T-helper 2 cell (primary cell): ENCODE measurements at regions not wholly inside any gene's neighbourhood (a gene's known extent, or its start where the extent isn't known, plus 50 kb on each side); places are given as distances from the start of the nearest gene placed in this dataset.
A peak's percentile ranks its signal among the peaks of the same experiment; 100 is the strongest.
"Not testable (repeated sequence)": the region's sequence is repeated elsewhere in the genome, so short reads cannot be mapped to it uniquely, and the experiment has no call there.

Experiments
- DNase-seq, 5 experiments: peaks; one replicate each; pipeline versions ENCODE4 v3.0.0 to v3.0.0-alpha.2; 2012 to 2022

DNA sequence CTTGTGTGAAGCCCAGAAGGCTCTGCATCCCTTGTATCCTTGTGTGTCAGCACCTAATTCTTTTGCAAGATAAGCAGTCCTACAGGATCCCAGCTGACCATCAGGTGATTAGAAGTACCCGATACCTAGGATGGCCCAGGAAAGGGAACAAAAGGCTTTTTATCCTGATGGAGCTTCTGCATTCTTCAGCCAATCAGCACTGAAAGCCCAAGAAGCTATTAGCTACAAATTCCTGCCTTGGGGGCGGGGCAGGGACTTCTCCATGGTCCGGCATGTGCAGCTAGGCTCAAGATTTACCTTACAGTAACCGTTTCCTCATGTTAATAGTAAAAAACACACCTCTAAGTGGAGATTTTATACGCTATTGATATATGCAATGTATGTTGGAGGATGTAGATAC, 264.6 kb upstream of the THUMPD2 start:
- DNase-seq, result no peak

DNA sequence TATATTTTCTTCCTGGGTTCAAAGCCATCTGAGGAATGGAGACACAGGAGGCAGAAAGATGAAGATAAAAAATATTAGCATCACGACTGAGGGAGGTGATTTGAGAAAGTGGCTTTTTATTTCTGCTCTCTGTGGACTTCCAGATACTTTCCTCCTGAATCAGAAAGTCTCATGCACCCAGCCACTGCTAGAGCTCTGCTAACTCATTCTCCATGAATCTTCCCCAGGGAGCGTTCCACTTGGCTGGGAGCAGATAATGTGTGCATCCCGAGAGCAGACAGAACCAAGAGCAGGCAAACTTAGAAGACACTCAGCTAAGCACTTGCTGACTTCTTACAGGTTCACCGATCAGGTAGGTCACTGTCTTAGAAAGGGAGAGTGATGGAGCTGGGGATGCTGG, 264.1 kb upstream of the THUMPD2 start:
- no peak for DNase-seq

DNA sequence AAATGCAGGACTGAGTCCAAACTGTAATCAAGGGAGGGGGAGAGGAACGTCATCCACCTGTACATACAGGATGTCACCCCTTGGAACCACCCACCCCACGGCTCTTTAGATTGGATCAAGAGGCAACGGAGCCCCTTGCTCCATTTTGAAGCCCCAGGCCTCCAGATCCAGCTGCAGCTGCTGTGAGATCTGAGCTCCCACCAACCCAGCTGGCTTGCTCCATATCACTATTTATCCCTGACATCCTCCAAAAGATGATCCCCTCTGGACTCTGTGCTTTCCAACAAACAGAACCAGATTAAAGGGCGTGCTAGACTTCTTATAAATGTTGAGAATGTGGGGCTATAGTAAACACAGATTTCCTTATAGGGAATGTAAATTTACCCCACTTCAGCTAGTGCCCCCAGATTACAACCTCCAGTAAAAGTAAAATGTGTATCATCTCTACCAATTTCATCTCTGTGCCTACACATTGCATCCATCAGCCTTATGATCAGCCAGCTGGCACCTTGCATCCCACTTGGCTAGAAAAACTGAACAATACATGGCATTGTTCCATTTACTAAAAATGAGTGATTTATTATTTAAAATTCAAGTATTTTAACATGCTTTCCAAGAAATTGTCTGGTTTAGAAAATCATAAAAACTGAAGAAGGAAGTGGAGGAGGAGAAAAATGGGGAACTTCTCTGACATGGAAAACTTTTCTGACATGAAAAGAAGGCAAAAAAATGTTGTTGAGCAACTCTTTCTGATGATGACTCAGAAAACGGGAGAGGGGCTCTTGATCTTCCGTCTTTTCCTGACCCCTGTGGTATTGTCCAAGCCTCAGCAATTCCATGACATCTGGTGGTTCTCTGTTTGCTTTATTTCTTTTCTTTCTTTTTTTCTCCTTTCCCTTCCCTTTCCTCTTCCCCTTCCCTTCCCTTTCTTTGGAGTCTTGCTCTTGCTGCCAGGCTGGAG, 262.6 kb upstream of the THUMPD2 start:
- no peak for DNase-seq

DNA sequence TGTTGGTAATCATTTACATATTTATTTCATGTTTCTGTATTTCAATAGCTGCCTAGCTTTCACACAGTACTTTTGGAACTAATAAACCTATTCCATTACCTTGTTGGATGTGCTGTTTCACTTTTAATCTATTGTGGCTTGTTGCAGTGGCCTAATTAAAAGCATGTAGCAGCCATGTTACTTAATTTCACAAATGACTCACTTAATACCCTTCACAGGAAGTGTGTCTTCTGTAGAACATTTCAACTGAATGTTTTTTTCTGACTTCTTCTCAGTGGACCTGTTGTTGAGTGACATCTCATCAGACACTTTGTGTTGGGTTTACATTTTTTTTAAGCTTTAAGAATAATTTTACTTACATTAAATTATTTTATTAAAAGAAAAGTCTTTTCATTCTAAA, 260.5 kb upstream of the THUMPD2 start:
- DNase-seq, result peak in 1 of 5 experiments; percentile 78

DNA sequence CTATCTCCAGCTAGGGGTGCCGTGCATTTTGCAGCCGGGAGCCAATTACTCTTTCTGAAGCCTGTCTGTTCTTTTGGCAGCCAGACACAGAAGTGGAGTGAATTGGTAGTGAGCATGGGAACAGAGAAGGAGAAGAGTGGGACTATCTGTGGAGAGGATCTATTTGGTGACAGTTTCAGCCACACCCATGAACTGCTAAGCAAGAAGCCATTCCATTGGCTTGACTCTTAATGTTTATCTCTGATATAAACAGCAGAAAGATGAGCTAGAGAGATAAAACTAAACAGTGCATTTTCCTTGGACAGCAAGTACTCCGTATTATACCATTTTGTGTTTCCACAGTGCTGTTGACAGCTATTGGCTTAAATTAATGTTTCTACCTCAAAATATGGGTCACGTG, 259.6 kb upstream of the THUMPD2 start:
- no peak for DNase-seq

DNA sequence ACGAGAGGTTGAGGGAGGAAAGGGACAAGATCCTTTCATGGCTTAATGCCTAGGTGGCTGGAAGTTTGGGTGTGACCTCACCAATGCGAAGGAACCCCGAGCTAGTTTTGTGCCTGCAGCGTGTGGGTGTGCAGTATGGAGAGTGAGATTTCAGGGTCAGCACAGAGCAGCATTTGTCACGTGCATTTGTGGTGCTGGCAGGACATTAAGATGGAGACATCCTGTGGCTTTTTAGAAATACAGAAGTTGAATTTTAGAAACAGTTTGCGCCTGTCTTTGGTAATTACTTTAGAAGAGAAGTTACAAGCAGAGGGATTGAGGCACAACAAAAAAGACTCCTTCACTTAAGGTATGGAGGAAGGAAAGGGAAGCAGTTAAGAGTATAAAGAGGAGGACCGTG, 258.2 kb upstream of the THUMPD2 start:
- no peak for DNase-seq

DNA sequence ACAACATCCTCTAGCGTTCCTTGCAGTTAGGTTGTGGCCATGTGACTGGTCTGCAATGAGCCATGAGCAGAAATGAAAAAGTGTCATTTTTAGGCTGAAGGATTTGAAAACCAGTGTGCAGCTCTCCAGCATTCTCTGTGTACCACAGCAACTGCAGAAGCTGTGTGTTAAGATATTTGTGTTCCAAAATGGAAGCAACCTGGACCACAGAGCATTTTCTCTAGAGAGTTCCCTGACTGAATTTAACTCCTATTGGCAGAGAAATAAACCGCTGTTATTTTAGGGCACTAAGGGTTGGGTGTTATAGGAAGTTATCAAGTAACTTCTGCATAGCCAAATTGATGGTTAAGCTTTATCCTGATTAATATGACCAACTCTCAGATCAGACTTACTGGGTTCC, 257.2 kb upstream of the THUMPD2 start:
- no peak for DNase-seq

DNA sequence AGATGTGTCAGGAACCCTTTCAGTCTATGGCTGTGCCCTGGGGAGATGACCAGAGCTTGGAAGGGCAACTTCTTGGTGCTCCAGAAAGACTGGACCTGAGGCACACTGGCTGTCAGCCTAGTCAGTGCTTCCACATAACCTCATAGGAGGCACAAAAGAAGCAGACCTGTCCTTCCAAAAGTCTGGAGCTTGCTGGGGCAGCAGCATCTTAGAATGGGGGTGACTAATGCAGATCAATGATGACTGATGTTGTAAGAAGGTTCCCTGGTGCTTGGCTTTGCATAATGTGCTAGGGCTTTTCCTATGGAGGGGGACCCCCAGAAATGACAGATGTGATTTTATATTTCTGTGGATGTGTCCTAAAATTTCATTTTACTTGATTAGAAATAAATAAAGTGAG, 255.7 kb upstream of the THUMPD2 start:
- DNase-seq, result no peak

DNA sequence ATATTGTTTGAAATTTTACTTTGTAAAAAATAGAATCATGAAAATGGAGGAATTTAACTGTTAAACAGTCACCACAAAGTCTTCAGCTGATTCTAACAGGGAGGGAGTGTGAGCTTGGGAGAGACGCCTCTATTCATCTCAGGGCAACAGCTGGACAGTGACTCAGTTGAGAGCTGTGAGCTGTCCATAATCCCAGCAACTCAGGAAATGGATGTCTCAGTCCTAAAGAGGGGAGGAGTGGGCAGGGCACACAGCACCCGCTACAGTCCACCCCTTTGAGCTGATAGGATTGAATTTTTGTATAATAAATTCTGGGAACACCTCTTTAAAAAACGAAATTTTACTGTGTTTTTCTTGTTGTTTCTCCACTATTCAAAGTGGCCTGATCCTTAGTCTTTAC, 255.1 kb upstream of the THUMPD2 start:
- DNase-seq, result no peak

DNA sequence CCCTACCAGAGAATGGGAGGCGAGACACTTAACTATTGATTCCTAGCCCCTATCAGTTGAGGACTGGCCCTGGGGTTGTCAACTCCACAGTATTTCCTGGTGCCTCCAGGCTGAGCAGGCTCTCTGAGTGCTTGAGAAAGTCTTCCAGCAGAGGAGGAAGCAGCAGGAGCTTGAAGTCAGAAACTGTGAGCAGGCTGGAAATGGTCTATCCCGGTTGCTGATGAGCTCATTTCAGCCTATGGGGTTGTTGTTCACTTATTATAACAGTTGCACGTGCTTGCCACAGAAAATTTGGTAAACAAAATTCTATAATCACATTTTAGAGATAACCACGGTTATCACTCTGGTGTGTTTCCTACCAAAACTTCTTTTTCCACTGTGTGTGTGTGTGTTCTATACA, 254.7 kb upstream of the THUMPD2 start:
- no peak for DNase-seq

DNA sequence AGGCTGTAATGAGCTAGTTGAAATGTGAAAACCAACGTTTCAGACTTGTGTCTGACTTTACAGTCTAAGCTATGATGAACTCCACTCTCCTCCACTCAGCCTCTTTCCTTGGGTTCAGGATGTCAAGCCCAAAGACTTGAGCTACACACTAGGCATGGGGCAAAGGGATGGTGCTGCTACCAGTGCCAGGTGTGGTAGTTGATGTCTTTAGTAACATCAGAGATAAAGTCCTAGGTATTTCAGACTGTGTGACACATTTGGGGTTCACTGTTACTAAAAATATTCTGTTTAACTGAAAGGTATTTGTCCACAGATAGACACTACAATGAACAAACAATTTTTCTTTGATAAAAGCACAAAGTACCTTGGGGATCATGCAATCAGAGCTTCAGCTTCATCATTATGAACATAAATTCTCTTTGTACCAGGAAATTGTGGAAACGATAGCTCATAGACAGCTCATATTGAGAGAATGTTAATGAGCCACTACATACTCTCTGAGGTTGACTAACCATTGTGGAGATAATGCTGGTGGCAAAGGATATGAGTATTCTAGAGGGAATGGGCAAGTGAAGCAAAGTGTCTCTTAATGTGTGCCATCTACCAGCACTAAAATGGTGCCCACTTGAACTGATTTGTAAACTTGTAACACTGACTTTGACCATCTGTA, 253.7 kb upstream of the THUMPD2 start:
- DNase-seq, result peak in 1 of 5 experiments; percentile 81

DNA sequence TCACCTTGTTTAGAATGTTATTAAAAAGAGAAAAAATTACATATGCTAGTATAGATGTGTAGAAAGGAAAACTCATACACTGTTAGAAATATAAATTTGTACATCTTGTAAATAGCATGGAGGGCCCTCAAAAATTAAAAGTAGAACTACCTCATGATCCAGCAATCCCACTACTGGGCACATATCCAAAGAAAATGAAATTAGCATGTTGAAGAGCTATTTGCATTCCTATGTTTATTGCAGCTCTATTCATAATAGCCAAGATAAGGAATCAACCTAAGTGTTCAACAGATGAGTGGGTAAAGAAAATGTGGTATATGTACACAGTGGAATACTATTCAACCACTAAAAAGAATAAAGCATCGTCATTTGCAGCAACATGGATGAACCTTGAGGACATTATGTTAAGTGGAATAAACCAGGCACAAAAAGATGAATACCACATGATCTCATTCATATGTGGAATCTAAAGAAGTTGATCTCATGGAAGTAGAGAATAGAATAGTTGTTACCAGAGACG, 251.5 kb upstream of the THUMPD2 start:
- DNase-seq, result no peak

DNA sequence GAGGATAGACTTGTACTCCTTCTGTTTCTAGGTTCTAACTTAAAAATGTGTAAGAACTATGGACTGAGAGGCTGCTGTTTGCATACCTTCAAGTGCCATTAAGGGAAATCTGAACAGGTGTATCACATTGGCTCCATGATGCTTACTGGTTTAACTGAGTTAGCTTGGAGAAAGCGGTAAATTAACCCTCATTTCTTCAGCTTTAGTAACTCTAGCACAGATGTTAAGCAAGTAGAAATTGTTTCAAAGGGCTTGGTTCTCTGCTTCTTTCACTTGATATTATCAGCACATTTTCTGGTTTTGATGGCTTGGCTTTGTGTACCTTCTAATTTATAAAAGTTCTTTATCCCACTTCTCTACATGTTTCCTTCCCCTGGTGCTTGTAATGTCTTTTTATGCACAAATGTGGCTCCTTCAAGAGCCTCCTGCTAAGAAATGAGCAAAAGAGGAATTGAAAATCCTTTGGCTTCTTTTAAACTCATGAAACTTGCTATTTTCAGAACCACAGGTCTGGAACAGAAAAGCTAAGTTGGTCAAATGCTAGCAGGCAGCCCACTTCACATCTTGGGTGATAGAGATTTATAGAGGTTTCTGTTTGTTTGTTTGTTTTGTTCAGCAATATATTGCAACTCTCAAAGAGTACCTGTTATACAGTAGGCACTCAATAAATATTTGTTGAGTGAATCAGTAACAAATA, 249.9 kb upstream of the THUMPD2 start:
- DNase-seq, result no peak

DNA sequence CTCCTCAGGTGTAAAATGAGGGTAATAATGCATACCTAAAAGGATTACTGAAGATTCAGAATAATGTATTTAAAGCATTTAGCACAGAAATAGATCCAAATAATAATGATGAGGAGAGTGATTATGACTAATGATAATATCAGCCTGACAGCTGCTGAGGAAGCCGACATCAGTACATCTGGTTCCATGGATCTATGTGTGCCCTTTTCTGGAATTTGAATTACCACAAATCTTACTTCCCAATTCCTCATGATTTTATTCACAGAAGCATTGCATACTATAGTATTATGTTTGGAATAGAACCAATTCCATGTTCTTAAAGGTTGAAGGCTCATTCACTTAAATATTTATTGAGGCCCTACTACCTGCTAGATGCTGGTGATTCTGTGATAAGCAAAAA, 248.9 kb upstream of the THUMPD2 start:
- no peak for DNase-seq

DNA sequence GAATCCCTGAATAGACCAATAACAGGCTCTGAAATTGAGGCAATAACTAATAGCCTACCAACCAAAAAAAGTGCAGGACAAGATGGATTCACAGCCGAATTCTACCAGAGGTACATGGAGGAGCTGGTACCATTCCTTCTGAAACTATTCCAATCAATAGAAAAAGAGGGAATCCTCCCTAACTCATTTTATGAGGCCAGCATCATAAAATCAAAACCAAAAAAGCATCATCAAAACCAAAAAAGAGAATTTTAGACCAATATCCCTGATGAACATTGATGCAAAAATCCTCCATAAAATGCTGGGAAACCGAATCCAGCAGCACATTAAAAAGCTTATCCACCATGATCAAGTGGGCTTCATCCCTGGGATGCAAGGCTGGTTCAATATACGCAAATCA, 246.2 kb upstream of the THUMPD2 start:
- not testable (repeated sequence) for DNase-seq

DNA sequence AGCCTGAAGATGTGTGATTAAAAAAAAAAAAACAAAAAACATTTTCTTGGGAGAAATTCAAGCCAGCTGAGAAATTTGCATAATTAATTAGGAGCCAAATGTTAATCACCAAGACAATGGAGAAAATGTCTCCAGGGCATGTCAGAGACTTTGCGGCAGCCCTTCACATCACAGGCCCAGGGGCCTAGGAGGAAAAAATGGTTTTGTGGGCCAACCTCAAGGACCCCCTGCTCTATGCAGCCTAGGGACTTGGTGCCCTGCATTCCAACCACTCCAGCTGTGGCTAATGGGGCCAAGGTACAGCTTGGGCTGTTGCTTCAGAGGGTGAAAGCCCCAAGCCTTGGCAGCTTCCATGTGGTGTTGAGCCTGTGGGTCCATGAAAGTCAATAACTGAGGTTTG, 241.9 kb upstream of the THUMPD2 start:
- no peak for DNase-seq

DNA sequence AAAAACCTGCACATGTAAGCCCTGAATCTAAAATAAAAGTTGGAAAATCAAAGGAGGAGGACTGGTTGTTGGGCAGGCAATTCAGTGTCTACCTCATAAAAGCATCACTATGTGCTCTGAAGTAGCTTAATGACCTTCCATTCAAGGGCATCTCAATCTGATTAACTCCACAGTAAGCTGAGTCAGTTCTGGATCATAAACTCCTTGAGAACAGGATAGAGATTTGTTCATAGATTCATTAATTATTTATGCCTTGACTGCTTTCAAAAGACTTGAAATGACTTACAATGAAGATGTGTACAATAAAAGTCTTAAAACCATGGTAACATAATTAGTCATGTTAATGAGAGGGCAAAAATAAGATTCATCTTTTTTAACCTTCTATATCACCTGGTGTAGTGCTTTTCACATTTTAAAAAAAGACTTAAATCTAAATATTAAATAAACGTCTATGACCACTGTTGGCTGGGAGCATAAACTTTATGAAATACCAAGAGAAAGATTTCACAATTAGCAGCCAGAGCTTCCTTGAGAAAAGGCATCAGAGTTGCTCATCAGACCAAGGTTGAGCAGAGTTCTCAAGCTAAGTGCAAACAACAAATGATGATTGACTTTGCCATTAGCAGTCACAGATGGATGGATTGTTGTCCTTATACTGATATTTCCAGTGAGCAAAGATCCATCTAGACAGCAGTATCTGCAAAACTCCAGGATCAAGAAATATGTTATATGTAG, 237.3 kb upstream of the THUMPD2 start:
- no peak for DNase-seq

DNA sequence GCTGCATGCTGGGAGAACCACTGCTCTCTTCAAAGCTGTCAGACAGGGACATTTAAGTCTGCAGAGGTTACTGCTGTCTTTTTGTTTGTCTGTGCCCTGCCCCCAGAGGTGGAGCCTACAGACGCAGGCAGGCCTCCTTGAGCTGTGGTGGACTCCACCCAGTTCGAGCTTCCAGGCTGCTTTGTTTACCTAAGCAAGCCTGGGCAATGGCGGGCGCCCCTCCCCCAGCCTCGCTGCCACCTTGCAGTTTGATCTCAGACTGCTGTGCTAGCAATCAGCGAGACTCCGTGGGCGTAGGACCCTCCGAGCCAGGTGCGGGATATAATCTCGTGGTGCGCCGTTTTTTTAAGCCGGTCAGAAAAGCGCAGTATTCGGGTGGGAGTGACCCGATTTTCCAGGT, 234.9 kb upstream of the THUMPD2 start:
- not testable (repeated sequence) for DNase-seq

DNA sequence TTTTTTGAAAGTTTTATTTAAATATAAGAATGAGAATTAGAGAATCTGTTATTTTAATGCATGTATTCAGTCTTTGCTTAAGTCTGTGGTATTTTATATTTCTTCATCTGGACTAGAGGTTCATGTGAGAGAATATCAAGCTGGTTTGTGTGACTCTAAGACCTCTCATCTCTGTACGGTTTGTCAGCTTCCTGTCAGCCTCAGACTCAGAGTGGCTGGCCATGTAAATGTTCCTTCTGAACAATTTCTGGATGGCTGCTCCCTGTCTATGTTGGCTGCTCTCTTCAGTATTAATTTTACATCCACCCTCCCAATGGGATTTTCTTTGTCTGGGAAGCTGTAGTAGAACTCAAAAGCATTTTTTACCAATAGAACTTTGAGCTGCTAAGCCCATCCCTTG, 225.3 kb upstream of the THUMPD2 start:
- DNase-seq, result peak in 1 of 5 experiments; percentile 14

DNA sequence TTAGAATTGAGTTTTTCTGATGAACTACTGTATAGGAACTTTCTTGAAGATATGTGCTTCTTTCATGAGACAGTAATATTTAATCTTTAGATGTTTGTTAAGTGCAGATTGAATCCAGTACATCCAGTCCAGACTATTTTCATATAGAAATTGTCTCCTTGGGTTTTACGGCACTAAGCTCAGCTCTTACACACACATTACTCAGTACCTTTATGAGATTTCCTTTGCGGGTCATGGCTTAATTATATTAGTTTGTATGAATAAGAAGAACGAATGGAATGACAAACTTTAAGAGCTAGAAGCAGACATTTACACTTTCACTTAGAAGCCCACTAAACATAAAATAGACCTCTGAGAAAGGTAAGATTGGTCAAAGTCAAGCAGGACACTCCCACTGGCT, 223.3 kb upstream of the THUMPD2 start:
- DNase-seq, result no peak

DNA sequence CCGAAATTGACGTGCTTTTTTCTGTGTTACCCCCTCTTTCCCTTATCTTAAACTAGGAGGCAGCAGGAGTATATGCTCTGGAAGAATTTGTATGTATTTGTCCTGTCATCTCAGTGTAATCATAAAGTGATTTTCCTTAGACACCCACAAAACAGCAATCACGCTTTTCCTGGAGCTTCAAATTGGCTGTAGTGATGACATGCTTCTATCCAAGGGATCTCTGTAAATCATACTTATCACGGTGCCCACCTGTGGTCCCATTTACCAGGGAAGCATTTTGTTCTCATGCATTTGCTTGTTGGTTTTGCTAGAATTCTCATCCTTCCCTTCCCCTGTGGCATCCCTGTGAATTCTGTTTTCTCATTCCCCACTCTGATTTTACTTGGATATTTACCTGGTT, 220.8 kb upstream of the THUMPD2 start:
- no peak for DNase-seq

DNA sequence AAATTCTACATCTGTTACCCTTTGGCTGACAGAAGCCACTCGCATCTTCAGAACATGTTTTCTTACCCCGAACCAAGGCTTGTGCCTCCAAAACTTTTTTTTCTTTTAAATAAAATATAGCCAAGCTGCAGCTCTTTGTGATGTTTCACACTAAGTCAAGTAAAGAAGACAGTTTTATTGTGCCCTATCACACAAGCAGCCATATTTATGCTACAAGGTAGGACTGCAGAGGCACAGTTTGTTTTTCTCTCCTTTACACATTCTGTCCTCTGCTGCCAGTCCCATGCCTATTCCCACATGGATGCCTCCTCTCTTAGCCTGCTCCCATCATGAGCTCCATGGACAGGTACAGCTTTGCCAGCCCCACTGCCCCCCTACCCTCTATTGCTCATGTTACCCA, 219.6 kb upstream of the THUMPD2 start:
- DNase-seq, result no peak

DNA sequence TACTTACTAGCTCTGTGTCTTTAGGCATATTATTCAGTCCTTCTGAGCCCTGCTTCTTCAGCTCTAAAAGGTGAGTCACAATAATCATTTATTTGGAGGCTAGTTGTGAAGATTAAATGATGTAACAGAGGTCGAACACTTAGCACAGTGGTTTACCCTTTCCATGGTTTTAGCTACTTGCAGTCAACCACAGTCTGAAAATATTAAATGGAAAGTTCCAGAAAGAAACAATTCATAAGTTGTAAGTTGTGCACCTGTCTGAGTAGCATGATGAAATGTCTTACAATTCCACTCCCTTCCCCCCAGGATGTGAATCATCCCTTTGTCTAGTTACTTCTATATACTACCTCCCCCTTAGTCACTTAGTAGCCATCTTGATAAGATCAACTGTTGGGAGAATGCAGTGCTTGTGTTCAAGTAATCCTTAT, 217.6 kb upstream of the THUMPD2 start:
- DNase-seq, result peak in 1 of 5 experiments; percentile 51
